ENCODE measurements at regions not wholly inside any gene's neighbourhood (a gene's known extent, or its start where the extent isn't known, plus 50 kb on each side); places are given as distances from the start of the nearest gene placed in this dataset.

GRCh38 chr3:161599697-161600096 lies 103.1 kb downstream of the OTOL1 start:
- Histone ChIP-seq H3K27me3 (no peaks in the 10 kb centered on the region), H3K27ac (no peak overlapping the region), H3K4me1 (no peaks in the 10 kb centered on the region), H3K9me3 (no peaks in the 10 kb centered on the region), H3K36me3 (no peaks in the 10 kb centered on the region), H3K4me3 (no peak overlapping the region)
- 22 to 25% methylated on average over 1 of the region's 1 CpG for WGBS, 2 donors
- TF ChIP-seq EP300 (IDR thresholded peaks at IDR 0.05), result no peak
- DNase-seq (ENCODE audit: low spot score in 2 of 2), result no peak

- no peaks in the 10 kb centered on the region for H3K9me3 ChIP-seq
- no peaks in the 10 kb centered on the region for H3K27me3 ChIP-seq
- H3K27ac ChIP-seq, result no peak overlapping the region
- WGBS, 2 donors, result 88 to 89% methylated on average over 5 of the region's 5 CpGs
- no peak for DNase-seq (ENCODE audit: low spot score in 2 of 2)
- no peak overlapping the region for H3K4me3 ChIP-seq
- H3K4me1 ChIP-seq, result no peaks in the 10 kb centered on the region
- H3K36me3 ChIP-seq, result no peaks in the 10 kb centered on the region
- TF ChIP-seq CTCF (IDR thresholded peaks at IDR 0.05), result no peak
- no peak for TF ChIP-seq EP300 (IDR thresholded peaks at IDR 0.05)
- no peak for TF ChIP-seq POLR2A (IDR thresholded peaks at IDR 0.05)
These were observed 103.6 kb downstream of the OTOL1 start for GRCh38 chr3:161600173-161600572.

GRCh38 chr3:161602475-161602874 lies 105.9 kb downstream of the OTOL1 start:
- no peaks in the 10 kb centered on the region for H3K9me3 ChIP-seq
- WGBS, 2 donors, result 68 to 75% methylated on average over 1 of the region's 1 CpG
- H3K36me3 ChIP-seq, result no peaks in the 10 kb centered on the region
- H3K4me3 ChIP-seq, result no peak overlapping the region
- no peaks in the 10 kb centered on the region for H3K4me1 ChIP-seq
- H3K27ac ChIP-seq, result no peak overlapping the region
- DNase-seq (ENCODE audit: low spot score in 2 of 2), result no peak
- no peak for TF ChIP-seq POLR2A (IDR thresholded peaks at IDR 0.05)
- no peak for TF ChIP-seq CTCF (IDR thresholded peaks at IDR 0.05)
- TF ChIP-seq EP300 (IDR thresholded peaks at IDR 0.05), result no peak
- no peaks in the 10 kb centered on the region for H3K27me3 ChIP-seq

GRCh38 chr3:161602918-161603317 lies 106.3 kb downstream of the OTOL1 start:
- Histone ChIP-seq H3K27ac (no peak overlapping the region), H3K9me3 (no peaks in the 10 kb centered on the region), H3K4me3 (no peak overlapping the region), H3K27me3 (no peaks in the 10 kb centered on the region), H3K4me1 (no peaks in the 10 kb centered on the region), H3K36me3 (no peaks in the 10 kb centered on the region)
- DNase-seq (ENCODE audit: low spot score in 2 of 2), result no peak
- no peak for TF ChIP-seq CTCF (IDR thresholded peaks at IDR 0.05)
- no peak for TF ChIP-seq POLR2A (IDR thresholded peaks at IDR 0.05)
- TF ChIP-seq EP300 (IDR thresholded peaks at IDR 0.05), result no peak

GRCh38 chr3:161607056-161607455 lies 110.4 kb downstream of the OTOL1 start:
- 20 to 25% methylated on average over 1 of the region's 1 CpG for WGBS, 2 donors
- Histone ChIP-seq H3K9me3 (peaks cover 0 to 5% (median 1%) of the 10 kb centered on the region in 4 donors), H3K27ac (no peak overlapping the region), H3K27me3 (no peaks in the 10 kb centered on the region), H3K4me1 (no peaks in the 10 kb centered on the region), H3K4me3 (no peak overlapping the region), H3K36me3 (no peaks in the 10 kb centered on the region)
- no peak for DNase-seq (ENCODE audit: low spot score in 2 of 2)
- TF ChIP-seq POLR2A (IDR thresholded peaks at IDR 0.05) (no peak), EP300 (IDR thresholded peaks at IDR 0.05) (no peak), CTCF (IDR thresholded peaks at IDR 0.05) (no peak)

- no peaks in the 10 kb centered on the region for H3K36me3 ChIP-seq
- H3K27me3 ChIP-seq, result no peaks in the 10 kb centered on the region
- WGBS, 2 donors, result 51 to 58% methylated on average over 1 of the region's 1 CpG
- DNase-seq (ENCODE audit: low spot score in 2 of 2), result no peak
- H3K4me3 ChIP-seq, result no peak overlapping the region
- peaks cover 0 to 5% (median 0%) of the 10 kb centered on the region in 4 donors for H3K9me3 ChIP-seq
- H3K4me1 ChIP-seq, result no peaks in the 10 kb centered on the region
- TF ChIP-seq EP300 (IDR thresholded peaks at IDR 0.05) (no peak), POLR2A (IDR thresholded peaks at IDR 0.05) (no peak), CTCF (IDR thresholded peaks at IDR 0.05) (no peak)
- H3K27ac ChIP-seq, result no peak overlapping the region
These were observed 122.7 kb downstream of the OTOL1 start for GRCh38 chr3:161619351-161619750.

Data from tibial nerve (tissue), 4 donors.